Natural killer cell (primary cell): ENCODE measurements at regions not wholly inside any gene's neighbourhood (a gene's known extent, or its start where the extent isn't known, plus 50 kb on each side); places are given as distances from the start of the nearest gene placed in this dataset.

Source experiments
- ATAC-seq, 3 donors: fragments of 150-1000 bp in 2 of 3; fragments of 200-7000 bp in 1 of 3; cut with Tn5 transposase; 1 replicate in 1 of 3; 2 replicates in 2 of 3; pipeline ENCODE4 v1.10.0; 2021; ENCODE audit warnings: mild to moderate bottlenecking in 2 of 3, moderate library complexity in 2 of 3
- DNase-seq, 2 donors: peaks; one replicate each; pipeline versions ENCODE4 v3.0.0 to v3.0.0-alpha.2; 2013 to 2021; ENCODE audit warnings: mixed read lengths in 1 of 2
- H3K27ac ChIP-seq: one replicate; pipeline ENCODE4 v1.5.1; 2013; ENCODE audit warnings: mild to moderate bottlenecking, low read length
- H3K27me3 ChIP-seq: one replicate; pipeline ENCODE4 v1.6.1; 2013; ENCODE audit warnings: low read length; ENCODE audit not compliant: control insufficient read depth, insufficient read depth
- H3K36me3 ChIP-seq: one replicate; pipeline ENCODE4 v1.6.1; 2013; ENCODE audit warnings: low read length; ENCODE audit not compliant: control insufficient read depth, insufficient read depth
- H3K4me1 ChIP-seq: one replicate; pipeline ENCODE4 v1.6.1; 2013; ENCODE audit warnings: low read length; ENCODE audit not compliant: control insufficient read depth, insufficient read depth
- H3K4me3 ChIP-seq: one replicate; pipeline ENCODE4 v1.5.1; 2013; ENCODE audit warnings: low read length
- H3K9me3 ChIP-seq: one replicate; pipeline ENCODE4 v1.6.1; 2013; ENCODE audit warnings: low read length; ENCODE audit not compliant: control insufficient read depth, insufficient read depth
- H3K27ac Mint-ChIP-seq, 2 donors: one replicate each; pipeline ENCODE4 v1.8.0; 2022; ENCODE audit warnings: mild to moderate bottlenecking in 2 of 2, mixed read lengths in 2 of 2, moderate library complexity in 1 of 2
- H3K27me3 Mint-ChIP-seq, 2 donors: one replicate each; pipeline ENCODE4 v1.8.0; 2022; ENCODE audit warnings: low read depth in 2 of 2, mixed read lengths in 2 of 2
- H3K36me3 Mint-ChIP-seq: one replicate; pipeline ENCODE4 v1.8.0; 2022; ENCODE audit warnings: mixed read lengths
- H3K4me1 Mint-ChIP-seq, 2 donors: one replicate each; pipeline ENCODE4 v1.8.0; 2022; ENCODE audit warnings: mixed read lengths in 2 of 2
- H3K4me3 Mint-ChIP-seq: one replicate; pipeline ENCODE4 v1.8.0; 2022; ENCODE audit warnings: mild to moderate bottlenecking, moderate library complexity, mixed read lengths
- H3K9me3 Mint-ChIP-seq, 2 donors: one replicate each; pipeline ENCODE4 v1.8.0; 2022; ENCODE audit warnings: mixed read lengths in 2 of 2
- CTCF ChIP-seq: fragments of 200-600 bp; IDR thresholded peaks from one replicate; pipeline ENCODE4 v1.8.0; 2022; ENCODE audit warnings: antibody characterized with exemption
- WGBS: methylation state at CpG from one replicate; pipeline ENCODE4 v1.1.7; 2013; ENCODE audit warnings: missing lambda C conversion rate; ENCODE audit not compliant: insufficient coverage; 5-methylcytosine and 5-hydroxymethylcytosine counted together
- intact Hi-C: fragments of 100-400 bp; cut with micrococcal nuclease; formaldehyde crosslinking; loops from one replicate; pipeline ENCODE4 v1.14.2; 2022

GRCh38 chr17:34201767-34202166, 53.3 kb upstream of the CCL2 start:
- ATAC-seq, result no peak
- 84% methylated on average over 4 of the region's 4 CpGs for WGBS
- Mint-ChIP-seq H3K27ac (no peak overlapping the region), H3K36me3 (no peaks in the 10 kb centered on the region), H3K27me3 (peaks cover 17 to 21% of the 10 kb centered on the region in 2 donors), H3K4me3 (no peak overlapping the region), H3K9me3 (no peaks in the 10 kb centered on the region), H3K4me1 (peaks cover 0 to 7% of the 10 kb centered on the region in 2 donors)
- no peak overlapping the region for H3K27ac ChIP-seq
- TF ChIP-seq CTCF, result no peak
- H3K36me3 ChIP-seq, result no peaks in the 10 kb centered on the region
- no peaks in the 10 kb centered on the region for H3K27me3 ChIP-seq
- intact Hi-C loops, result loop anchor here (5.0 kb wide), 1 partner anchor 161 kb away; the partner anchor contains the start of gene CCL1
- H3K4me3 ChIP-seq, result no peak overlapping the region
- no peaks in the 10 kb centered on the region for H3K9me3 ChIP-seq
- no peak for DNase-seq
- H3K4me1 ChIP-seq, result no peaks in the 10 kb centered on the region

GRCh38 chr17:34203018-34203638, 52.0 kb upstream of the CCL2 start:
- Mint-ChIP-seq H3K27ac (no peak overlapping the region), H3K4me1 (peaks cover 0 to 7% of the 10 kb centered on the region in 2 donors), H3K36me3 (no peaks in the 10 kb centered on the region), H3K4me3 (no peak overlapping the region), H3K27me3 (peaks cover 17% of the 10 kb centered on the region in 2 donors), H3K9me3 (no peaks in the 10 kb centered on the region)
- intact Hi-C loops, result loop anchor here (5.0 kb wide), 1 partner anchor 159 kb away; the partner anchor contains the start of gene CCL1
- no peak overlapping the region for H3K4me3 ChIP-seq
- 71% methylated on average over 4 of the region's 4 CpGs for WGBS
- no peak for TF ChIP-seq CTCF
- H3K27me3 ChIP-seq, result no peaks in the 10 kb centered on the region
- no peak overlapping the region for H3K27ac ChIP-seq
- no peak for DNase-seq
- no peaks in the 10 kb centered on the region for H3K9me3 ChIP-seq
- no peak for ATAC-seq
- no peaks in the 10 kb centered on the region for H3K4me1 ChIP-seq
- no peaks in the 10 kb centered on the region for H3K36me3 ChIP-seq

GRCh38 chr17:34204402-34204801, 50.7 kb upstream of the CCL2 start:
- Mint-ChIP-seq H3K4me3 (no peak overlapping the region), H3K27ac (no peak overlapping the region), H3K36me3 (no peaks in the 10 kb centered on the region), H3K4me1 (peaks cover 0 to 7% of the 10 kb centered on the region in 2 donors), H3K9me3 (no peaks in the 10 kb centered on the region), H3K27me3 (peaks cover 4 to 12% of the 10 kb centered on the region in 2 donors)
- intact Hi-C loops, result loop anchor here (5.0 kb wide), 1 partner anchor 158 kb away; the partner anchor contains the start of gene CCL1
- WGBS, result 85% methylated on average over 5 of the region's 5 CpGs
- Histone ChIP-seq H3K27ac (no peak overlapping the region), H3K4me1 (no peaks in the 10 kb centered on the region), H3K4me3 (no peak overlapping the region), H3K9me3 (no peaks in the 10 kb centered on the region), H3K27me3 (no peaks in the 10 kb centered on the region), H3K36me3 (no peaks in the 10 kb centered on the region)
- no peak for ATAC-seq
- no peak for DNase-seq
- no peak for TF ChIP-seq CTCF
